Glomerular endothelial cell (primary cell): ENCODE measurements at regions not wholly inside any gene's neighbourhood (a gene's known extent, or its start where the extent isn't known, plus 50 kb on each side); places are given as distances from the start of the nearest gene placed in this dataset.

Source experiments
- DNase-seq: peaks from one replicate; pipeline ENCODE4 v3.0.0-alpha.2; 2011; ENCODE audit warnings: low read depth, low spot score; ENCODE audit errors: extremely low read depth

- no peak for DNase-seq
Observed at GRCh38 chr6:106035655-106036054, 50.5 kb upstream of the PRDM1 start.

DNA sequence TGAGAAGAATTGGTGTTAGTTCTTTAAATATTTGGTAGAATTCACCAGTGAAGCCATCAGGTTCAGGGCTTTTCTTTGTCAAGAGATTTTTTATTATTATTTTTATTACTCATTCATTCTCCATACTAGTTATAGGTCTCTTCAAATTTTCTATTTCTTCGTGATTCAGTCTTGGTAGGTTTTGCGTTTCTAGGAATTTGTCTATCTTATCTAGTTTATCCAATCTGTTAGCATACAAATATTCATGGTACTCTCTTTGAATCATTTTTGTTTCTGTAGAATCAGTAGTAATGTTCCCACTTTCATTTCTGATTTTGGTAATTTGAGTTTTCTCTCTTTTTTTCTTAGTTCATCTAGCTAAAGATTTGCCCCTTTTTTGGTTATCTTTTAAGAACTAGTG, 52.3 kb upstream of the PRDM1 start:
- no peak for DNase-seq

- no peak for DNase-seq
Observed at GRCh38 chr6:106027758-106028157, 58.4 kb upstream of the PRDM1 start.

GRCh38 chr6:106026748-106027715, 59.1 kb upstream of the PRDM1 start:
- no peak for DNase-seq

- DNase-seq, result no peak
Observed at GRCh38 chr6:106025655-106026054, 60.5 kb upstream of the PRDM1 start.

DNA sequence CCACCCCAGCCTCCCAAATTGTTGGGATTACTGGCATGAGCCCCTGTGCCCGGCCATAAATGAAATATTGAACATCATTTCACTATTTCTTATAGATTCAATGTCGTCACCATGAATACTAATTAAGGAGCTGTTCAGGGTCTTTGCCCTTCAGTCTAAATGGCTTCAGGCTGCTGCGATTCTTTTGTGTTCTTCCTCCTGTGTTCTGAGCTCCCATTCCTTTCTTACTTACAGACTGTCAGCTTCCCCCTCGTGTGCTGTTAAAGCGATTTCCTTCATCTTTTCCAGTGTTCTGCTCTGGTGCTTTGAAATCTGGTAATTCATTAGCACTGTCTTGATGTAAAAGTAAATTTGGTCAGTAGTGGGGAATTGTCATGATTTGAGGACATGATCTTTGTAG, 63.3 kb upstream of the PRDM1 start:
- no peak for DNase-seq

DNA sequence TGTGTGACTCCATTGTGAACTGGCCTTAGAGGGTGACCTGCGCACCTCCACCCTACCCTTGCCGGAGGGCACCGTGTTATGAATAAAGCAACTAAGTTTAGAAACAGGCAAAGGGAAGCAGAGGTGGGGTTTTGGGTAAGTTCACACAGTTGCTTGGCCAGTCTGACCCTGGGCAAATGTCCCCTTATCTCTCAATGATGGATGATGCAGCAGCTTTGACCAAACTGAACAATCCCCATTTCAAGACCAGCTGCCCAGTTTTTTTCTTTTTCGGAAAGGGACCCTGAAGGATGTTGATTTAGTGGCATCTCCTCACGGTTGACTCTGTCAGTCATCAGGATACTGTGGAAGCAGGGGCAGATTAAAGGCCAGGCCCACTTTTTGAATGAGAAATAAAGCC, 68.7 kb upstream of the PRDM1 start:
- DNase-seq, result no peak

DNA sequence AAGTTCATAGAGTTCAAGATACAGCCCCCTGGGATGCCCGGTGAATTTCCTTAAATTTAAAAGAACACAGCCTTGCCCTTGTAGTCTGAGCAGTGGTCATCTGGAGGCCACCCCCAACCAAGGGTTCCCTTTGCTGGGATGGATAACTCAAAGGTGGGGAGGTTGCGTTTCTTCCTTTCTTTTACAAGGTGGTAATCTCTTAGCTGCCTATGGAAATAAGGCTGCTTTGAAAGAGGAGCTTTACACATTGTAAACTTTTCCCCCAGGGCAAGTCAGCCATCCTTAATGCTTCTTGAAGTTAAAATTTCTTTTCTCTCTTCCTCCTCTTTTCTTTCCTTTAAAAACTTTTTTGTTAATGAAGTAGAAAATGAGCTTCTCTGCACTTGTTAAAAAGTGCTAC, 71.2 kb upstream of the PRDM1 start:
- no peak for DNase-seq

GRCh38 chr6:106011476-106011875, 74.7 kb upstream of the PRDM1 start:
- no peak for DNase-seq

- DNase-seq, result no peak
Observed at GRCh38 chr6:106005954-106006353, 80.2 kb upstream of the PRDM1 start.

DNA sequence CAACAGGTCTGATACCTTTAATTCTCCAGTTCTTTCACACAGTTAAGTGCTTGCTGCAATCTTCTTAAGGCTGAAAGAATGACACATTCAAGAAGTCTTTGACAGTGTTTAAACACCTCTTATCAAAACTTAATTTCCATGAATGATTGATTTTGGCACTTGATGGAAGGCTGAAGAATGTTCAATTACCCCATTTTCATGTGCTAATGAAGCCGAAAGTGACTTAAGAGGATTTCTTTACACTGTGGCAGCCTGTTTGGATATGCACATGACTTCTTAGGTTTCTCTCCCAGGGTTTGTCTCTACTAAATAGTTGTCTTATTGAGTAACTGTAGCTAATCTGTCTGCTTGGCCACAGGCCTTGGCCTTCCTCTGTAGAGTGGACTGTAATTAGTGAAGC, 81.1 kb upstream of the PRDM1 start:
- DNase-seq, result no peak

- no peak for DNase-seq
Observed at GRCh38 chr6:106003268-106003987, 82.7 kb upstream of the PRDM1 start.

DNA sequence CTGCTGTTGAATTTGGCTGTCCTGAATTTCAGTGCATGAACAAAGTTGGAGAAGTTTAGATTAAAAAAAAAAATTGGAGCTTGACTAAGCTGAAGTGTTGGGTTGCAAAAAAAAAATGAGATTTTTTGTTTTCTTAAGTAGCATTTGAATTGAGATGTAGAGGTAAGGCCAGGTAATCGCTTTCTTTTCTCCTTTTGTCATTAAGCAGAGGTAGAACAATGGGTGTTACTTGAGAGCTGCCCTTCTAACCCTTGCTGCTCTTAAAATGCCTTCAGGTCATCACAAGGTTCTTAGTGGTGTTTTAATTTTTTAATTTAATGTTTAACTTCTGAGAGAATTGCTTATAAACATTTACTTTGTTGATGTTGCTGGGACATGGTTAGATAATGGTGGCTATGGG, 84.1 kb upstream of the PRDM1 start:
- DNase-seq, result no peak

DNA sequence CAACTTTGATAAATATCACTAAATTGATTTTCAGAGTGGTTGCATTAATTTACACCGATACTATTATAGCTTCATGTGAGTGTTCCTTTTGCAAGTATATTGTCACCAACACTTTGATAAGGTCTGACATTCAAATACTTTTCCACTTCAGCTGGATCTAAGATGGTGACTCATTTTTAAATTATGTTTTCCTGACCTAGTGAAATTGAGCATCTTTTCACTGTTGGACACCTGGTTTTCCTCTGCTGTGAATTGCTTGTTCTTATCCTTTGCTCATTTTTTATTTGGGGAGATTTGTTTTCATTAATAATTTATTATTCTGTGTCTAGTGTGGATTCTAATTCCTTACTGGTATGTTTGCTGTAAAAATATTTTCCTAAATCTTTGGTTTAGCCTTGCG, 85.2 kb upstream of the PRDM1 start:
- DNase-seq, result no peak

DNA sequence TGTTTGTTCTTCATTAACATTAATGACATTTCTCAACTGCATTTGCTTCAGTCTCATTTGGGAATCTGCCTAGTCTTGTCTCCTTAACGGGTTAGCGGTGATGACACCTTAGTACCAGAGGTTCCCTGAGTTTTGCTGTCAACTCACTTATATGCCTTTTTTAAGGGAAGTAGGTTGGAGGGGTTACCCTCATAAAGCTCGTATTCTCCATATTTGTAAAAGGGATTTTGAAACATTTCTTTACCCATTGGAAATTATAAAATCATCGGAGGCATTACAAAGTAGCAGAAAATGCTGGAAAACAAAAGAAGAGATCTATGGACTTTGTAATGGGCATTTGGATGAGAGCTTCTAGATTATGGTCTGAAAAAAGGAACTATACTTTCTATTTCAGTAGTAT, 88.7 kb upstream of the PRDM1 start:
- DNase-seq, result no peak

DNA sequence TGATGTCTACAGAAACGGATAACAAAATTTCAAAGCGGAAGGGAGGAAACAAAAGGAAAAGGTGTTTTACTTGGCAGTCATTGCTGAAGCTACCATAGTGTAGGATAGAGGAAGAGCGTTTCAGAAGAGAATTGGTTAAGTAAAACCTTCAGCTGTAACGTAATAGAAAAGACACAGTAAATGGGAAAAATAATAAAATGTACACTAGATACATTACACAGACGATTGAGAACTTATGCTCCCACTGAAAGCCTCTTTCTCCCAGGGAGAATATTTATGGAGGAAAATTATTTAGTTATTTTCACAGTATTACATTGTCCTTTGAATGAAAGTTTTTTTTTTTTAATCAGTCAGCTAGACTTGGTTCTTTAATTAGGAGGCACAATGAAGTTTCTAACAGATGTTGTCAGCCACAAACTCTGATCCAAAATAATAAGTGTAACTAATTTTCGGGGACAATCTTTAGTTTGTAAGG, 90.7 kb upstream of the PRDM1 start:
- DNase-seq, result no peak

DNA sequence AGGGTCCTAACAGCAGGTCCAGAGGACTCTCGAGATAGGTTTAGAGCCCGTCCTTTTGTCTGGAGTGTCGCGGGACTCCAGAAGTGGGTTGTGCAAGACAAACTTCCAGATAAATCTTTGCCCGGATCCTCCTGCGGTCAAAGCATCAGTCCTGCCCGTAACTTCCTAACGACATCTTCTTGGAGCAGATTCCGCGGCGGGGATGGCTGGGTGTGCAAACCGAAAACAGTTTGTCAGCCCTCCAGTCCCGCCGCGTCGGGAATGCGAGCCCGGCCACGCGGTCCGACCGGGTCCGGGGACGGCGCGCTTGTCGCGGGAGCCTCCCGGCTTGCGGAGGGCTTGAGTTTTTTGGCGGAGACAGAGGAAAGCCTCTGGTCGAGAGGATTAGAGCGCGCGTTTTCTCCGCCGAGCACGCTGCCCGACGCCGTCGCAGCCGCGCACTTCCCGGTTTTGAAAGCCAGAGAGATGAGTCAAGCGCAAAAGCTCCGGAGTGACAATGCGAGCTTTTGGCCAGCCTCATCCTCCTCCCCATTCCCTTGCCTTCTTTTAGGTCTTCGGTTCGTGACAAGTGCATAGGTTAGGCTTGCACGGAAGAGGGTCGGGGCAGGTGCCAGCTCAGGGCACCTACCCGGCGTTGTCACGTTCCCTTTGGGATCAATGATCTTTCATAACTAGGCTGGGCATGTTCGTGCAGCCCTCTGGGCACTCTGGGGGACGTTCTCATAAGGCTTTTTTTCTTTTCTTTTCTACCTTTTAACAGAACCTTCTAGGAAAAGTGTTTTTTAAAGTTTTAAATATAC, 91.3 kb upstream of the PRDM1 start:
- DNase-seq, result no peak

GRCh38 chr6:105994118-105994590, 92.0 kb upstream of the PRDM1 start:
- no peak for DNase-seq

DNA sequence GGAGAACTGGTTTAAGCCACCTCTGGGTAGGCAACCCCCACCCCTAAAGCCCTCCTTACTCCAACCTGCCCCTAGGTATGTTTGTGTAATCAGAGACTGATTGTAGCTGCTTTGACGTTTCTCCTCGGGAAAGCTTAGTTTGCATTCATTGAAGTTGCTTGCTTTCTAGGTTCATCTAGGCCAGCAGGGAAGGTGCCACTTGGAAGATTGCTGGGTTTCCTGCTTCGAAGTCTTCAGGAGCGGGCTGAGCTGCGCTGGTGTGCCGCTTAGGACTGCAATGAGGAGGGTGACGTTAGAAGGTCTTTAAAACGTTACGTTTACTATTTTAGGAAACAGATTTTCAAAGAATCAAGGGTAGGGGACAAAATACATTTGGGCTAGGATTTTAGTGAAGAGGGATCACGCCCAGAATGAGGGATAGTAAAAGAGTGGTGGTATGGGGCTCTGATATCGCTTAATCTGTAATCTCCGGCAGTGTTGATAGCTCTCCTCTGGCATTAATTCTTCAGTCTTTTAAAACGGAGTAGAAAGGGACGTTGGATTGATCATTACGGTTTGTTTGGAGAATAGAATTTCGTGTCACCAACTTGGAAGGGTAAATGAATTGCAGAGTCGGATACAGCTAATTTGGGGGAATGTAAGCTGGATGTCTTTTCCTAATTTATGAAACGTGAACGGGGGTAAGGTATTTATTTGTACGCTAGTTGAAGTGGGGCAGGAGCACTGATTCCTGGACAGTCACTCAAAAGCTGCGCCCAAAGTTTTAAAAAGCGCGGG, 92.6 kb upstream of the PRDM1 start:
- DNase-seq, result no peak

GRCh38 chr6:105992315-105992961, 93.7 kb upstream of the PRDM1 start:
- DNase-seq, result no peak
